Hepatocyte (in vitro differentiated cells): ENCODE measurements at regions not wholly inside any gene's neighbourhood (a gene's known extent, or its start where the extent isn't known, plus 50 kb on each side); places are given as distances from the start of the nearest gene placed in this dataset.
"Not testable (repeated sequence)": the region's sequence is repeated elsewhere in the genome, so short reads cannot be mapped to it uniquely, and the experiment has no call there.

Experiments
- CTCF ChIP-seq: fragments of 200-600 bp; sonication (generic); IDR thresholded peaks from 2 replicates; pipeline ENCODE4 v1.5.1; 2016; ENCODE audit warnings: antibody characterized with exemption, mild to moderate bottlenecking; ENCODE audit not compliant: poor library complexity
- EZH2 ChIP-seq: fragments of 200-600 bp; sonication (generic); IDR thresholded peaks from 2 replicates; pipeline ENCODE4 v1.6.1; 2016; ENCODE audit warnings: antibody characterized with exemption, mild to moderate bottlenecking, borderline replicate concordance
- EZH2phosphoT487 ChIP-seq: fragments of 200-600 bp; sonication (generic); IDR thresholded peaks from one replicate; pipeline ENCODE4 v1.6.1; 2018; ENCODE audit warnings: antibody characterized with exemption, mild to moderate bottlenecking, low read depth, moderate library complexity; ENCODE audit not compliant: unreplicated experiment, severe bottlenecking

- not testable (repeated sequence) for TF ChIP-seq CTCF, EZH2phosphoT487, EZH2
Observed at GRCh38 chr11:3538220-3538619, 103.6 kb downstream of the ART5 start.
